Prostate gland (tissue), 2 donors: ENCODE measurements at regions not wholly inside any gene's neighbourhood (a gene's known extent, or its start where the extent isn't known, plus 50 kb on each side); places are given as distances from the start of the nearest gene placed in this dataset.

Experiments
- CTCF ChIP-seq, 4 experiments: fragments of 200-600 bp in 2 of 4; fragments of 450-650 bp in 2 of 4; sonication (generic) in 2 of 4; IDR thresholded peaks; 1 replicate in 3 of 4; 2 replicates in 1 of 4; pipeline ENCODE4 v1.5.1; 2016 to 2019; ENCODE audit warnings: antibody characterized with exemption in 4 of 4, mild to moderate bottlenecking in 2 of 4, moderate library complexity in 2 of 4
- POLR2AphosphoS5 ChIP-seq: sonication (generic); formaldehyde crosslinking; IDR thresholded peaks from one replicate; pipeline ENCODE4 v1.6.1; 2017; ENCODE audit warnings: antibody characterized with exemption

- TF ChIP-seq CTCF (IDR thresholded peaks at IDR 0.05) (no peak), POLR2AphosphoS5 (no peak)
These were observed 466.4 kb upstream of the GYPC start for GRCh38 chr2:126189527-126189926.
